ENCODE measurements at regions not wholly inside any gene's neighbourhood (a gene's known extent, or its start where the extent isn't known, plus 50 kb on each side); places are given as distances from the start of the nearest gene placed in this dataset.

GRCh38 chr2:217360111-217360510 lies 500.2 kb upstream of the TNP1 start:
- TF ChIP-seq CTCF (conservative IDR thresholded peaks at IDR 0.05 in 1 of 2, IDR thresholded peaks at IDR 0.05 in 1 of 2; ENCODE audit: extremely low read depth in 1 of 2, insufficient read depth in 1 of 2, low read depth in 1 of 2, low read length in 2 of 2) (no peak), EZH2 (IDR thresholded peaks at IDR 0.05; ENCODE audit: borderline replicate concordance, low read length) (no peak)
